GM10266 (cell line): ENCODE measurements at regions not wholly inside any gene's neighbourhood (a gene's known extent, or its start where the extent isn't known, plus 50 kb on each side); places are given as distances from the start of the nearest gene placed in this dataset.

Experiments
- DNase-seq: peaks from one replicate; pipeline ENCODE4 v3.0.0; 2012; ENCODE audit errors: extremely low spot score
- TF ChIP-seq, protein P1 (sequence below): IDR thresholded peaks from 2 replicates; pipeline ENCODE4 v1.5.1; 2012; ENCODE audit warnings: mild to moderate bottlenecking, low read depth; ENCODE audit not compliant: control insufficient read depth, insufficient read depth; ENCODE audit errors: missing control alignments

DNA sequence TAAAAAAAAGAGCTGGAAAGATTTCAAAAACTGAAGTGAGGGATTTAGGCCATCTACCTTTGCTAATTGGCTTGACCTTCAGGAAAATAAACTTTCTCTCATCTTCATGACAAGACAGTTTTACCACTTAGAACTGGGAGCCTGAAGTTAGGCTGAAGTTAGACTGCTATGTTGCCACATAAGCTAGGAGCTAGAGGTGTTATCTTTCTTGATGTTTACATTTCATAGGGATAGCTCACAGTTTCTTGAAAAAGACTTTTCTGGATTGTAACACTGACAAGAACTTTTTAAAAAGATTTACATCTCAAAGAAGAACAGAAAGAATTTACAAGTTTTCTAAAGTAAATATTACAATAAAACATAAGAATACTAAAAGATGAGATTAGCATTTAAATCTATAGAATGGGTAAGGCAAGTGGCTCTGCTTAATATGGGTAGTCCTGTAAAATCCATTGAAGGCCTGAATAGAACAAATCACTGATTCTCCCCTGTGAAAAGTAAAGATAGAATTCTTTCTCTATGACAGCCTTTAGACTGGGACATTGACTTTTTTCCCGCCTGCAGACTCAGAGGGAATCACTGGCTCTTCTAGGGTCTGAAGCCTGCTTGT is 1665.4 kb upstream of the CDH9 start:
- DNase-seq = no peak
- TF ChIP-seq, protein P1, sequence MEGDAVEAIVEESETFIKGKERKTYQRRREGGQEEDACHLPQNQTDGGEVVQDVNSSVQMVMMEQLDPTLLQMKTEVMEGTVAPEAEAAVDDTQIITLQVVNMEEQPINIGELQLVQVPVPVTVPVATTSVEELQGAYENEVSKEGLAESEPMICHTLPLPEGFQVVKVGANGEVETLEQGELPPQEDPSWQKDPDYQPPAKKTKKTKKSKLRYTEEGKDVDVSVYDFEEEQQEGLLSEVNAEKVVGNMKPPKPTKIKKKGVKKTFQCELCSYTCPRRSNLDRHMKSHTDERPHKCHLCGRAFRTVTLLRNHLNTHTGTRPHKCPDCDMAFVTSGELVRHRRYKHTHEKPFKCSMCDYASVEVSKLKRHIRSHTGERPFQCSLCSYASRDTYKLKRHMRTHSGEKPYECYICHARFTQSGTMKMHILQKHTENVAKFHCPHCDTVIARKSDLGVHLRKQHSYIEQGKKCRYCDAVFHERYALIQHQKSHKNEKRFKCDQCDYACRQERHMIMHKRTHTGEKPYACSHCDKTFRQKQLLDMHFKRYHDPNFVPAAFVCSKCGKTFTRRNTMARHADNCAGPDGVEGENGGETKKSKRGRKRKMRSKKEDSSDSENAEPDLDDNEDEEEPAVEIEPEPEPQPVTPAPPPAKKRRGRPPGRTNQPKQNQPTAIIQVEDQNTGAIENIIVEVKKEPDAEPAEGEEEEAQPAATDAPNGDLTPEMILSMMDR = no peak

DNA sequence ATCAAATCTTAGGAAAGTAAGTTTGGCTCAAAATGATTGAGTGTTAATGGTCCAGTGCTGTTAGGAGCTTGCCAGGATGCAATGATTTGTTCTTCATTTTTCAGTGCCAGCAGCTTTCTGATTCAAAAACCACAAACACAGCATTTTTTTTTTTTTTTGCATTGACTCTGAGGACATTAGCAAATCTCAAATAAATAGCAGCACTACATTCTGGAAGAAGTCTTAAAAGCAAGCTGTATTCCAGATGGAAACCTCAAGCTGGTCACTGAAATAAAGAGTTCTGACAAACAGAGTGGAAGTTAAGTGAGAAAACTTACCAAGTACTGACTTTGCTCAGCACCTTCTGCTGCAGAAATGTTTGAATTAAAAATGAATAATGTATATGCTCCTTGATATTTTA is 1653.1 kb upstream of the CDH9 start:
- DNase-seq = no peak

DNA sequence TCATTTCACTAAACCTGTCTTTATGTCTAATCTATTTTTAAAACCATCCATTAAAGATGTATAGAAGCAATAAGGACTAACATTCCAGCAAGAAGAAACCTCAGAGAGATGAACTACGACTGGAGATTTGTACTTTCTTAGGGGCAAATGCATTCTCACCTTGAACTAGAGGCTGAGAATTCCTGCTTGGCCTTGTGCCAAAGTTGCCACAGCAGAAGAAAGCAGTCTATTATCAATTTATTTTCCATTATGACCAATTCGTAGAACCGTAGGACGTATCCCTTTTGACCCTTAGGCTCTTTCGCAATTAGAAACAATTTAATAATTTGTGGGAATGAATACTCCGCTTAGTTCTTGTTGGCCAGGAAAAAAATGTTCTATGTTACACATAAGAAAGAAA is 1647.4 kb upstream of the CDH9 start:
- TF ChIP-seq, protein P1 = no peak
- DNase-seq = no peak

More for the DNA sequence above, 1653.1 kb upstream of the CDH9 start:
- TF ChIP-seq, protein P1 = no peak

DNA sequence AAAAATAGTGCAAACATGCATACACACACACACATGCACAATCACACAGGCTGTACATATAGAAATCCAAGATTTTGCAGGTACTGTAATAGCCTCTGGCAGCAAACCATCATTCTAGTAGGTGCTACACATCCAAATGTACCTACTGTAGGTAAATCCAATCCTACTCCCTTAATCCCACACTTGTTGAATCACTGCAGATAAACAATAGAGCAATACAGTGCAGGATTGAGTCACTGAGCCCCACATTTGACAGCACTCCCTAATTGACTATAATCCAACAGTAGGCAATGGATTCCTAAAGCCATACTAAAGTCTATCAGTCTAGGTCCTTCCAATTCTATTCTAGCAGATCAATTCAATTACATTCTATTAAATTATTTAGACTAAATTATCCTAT is 1640.5 kb upstream of the CDH9 start:
- no peak for DNase-seq
- TF ChIP-seq, protein P1 = no peak

DNA sequence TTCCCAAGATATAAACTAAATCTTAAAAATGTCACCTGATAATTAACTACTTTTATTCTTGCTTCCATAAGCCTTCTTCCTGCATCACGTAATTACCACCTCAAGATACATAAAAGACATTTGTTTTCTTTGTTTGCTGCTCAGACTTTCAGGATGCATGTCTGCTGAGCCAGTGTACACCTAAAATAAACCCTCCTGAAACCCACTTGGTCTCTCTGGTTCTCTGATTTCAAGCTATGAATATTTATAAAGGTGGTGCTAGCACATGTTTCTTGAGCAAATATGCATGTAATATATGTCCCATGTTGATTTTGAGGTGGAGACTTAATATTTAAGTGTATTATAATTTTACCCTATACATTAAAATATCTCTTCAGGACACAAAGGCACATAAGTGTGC is 1627.7 kb upstream of the CDH9 start:
- DNase-seq = no peak
- TF ChIP-seq, protein P1 = no peak

DNA sequence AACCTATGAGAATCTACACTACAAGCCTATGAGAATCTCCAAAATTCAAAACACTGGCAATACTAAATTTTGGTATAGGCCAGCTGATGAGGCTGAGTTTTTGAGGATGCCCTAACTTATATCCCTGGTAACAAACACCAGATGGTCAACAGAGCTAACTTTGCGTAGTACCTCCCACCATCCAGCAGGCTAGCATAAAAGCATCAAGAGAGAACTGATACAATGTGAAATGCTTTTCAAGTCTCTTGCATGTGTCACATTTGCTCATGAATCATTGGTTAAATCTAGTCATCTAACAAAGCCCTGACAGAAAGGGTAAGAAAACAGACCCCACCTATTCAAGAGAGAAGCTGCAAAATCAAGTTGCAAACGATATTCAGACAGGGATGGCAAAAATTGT is 1609.7 kb upstream of the CDH9 start:
- TF ChIP-seq, protein P1 = no peak
- no peak for DNase-seq

DNA sequence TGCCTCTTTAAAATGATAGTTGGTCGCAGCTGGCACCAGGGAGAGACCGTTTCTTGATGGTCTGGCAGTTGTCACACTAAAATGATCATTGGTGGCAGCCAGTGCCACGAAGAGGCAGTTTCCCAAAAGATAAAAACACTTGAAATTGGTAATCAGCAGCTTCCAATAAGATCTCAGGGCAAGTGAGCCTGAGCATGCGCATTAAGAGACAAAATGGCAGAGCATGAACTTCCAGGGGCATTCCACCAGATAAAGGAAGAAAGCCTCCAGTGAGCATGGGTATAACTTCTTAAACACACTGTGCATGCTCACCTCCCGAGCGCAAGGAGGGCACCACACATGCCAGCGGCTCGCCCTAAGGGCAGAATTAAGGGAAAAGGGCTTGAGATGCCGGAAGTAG is 1594.2 kb upstream of the CDH9 start:
- TF ChIP-seq, protein P1 = no peak
- DNase-seq = no peak
